GM23338 (cell line): ENCODE measurements at regions not wholly inside any gene's neighbourhood (a gene's known extent, or its start where the extent isn't known, plus 50 kb on each side); places are given as distances from the start of the nearest gene placed in this dataset.

ENCODE experiments used
- ATAC-seq: fragments of 200-7000 bp; cut with Tn5 transposase; 3 replicates; pipeline ENCODE4 v1.9.1; 2020
- DNase-seq: peaks from one replicate; pipeline ENCODE4 v3.0.0-alpha.2; 2015; ENCODE audit warnings: low spot score
- H2AFZ ChIP-seq: fragments of 200-600 bp; sonication (generic); 2 replicates; pipeline ENCODE4 v1.8.0; 2016; ENCODE audit warnings: antibody characterized with exemption, mild to moderate bottlenecking, moderate library complexity
- H3F3A ChIP-seq: fragments of 200-600 bp; sonication (generic); replicated peaks from 2 replicates; pipeline ENCODE4 v1.8.0; 2017; ENCODE audit warnings: antibody characterized with exemption, mixed run types, low read depth
- H3K27ac ChIP-seq: fragments of 200-600 bp; sonication (generic); 2 replicates; pipeline ENCODE4 v1.6.1; 2016; ENCODE audit warnings: low read depth
- H3K27me3 ChIP-seq: fragments of 200-600 bp; sonication (generic); 2 replicates; pipeline ENCODE4 v1.8.0; 2016; ENCODE audit warnings: mild to moderate bottlenecking, mixed run types, moderate library complexity; ENCODE audit not compliant: insufficient read depth
- H3K36me3 ChIP-seq: fragments of 200-600 bp; sonication (generic); 2 replicates; pipeline ENCODE4 v1.8.0; 2016; ENCODE audit warnings: mild to moderate bottlenecking; ENCODE audit not compliant: insufficient read depth
- H3K4me1 ChIP-seq: fragments of 200-600 bp; sonication (generic); 2 replicates; pipeline ENCODE4 v1.8.0; 2016; ENCODE audit warnings: mild to moderate bottlenecking, moderate library complexity; ENCODE audit not compliant: insufficient read depth
- H3K4me2 ChIP-seq: fragments of 200-600 bp; sonication (generic); 2 replicates; pipeline ENCODE4 v1.7.1; 2017; ENCODE audit warnings: mixed run types
- H3K4me3 ChIP-seq: fragments of 200-600 bp; sonication (generic); 2 replicates; pipeline ENCODE4 v1.6.1; 2016; ENCODE audit warnings: mixed run types
- H3K79me2 ChIP-seq: fragments of 200-600 bp; sonication (generic); replicated peaks from 2 replicates; pipeline ENCODE4 v1.8.0; 2017; ENCODE audit warnings: mild to moderate bottlenecking; ENCODE audit not compliant: insufficient read depth
- H3K9me2 ChIP-seq: fragments of 200-600 bp; sonication (generic); 2 replicates; pipeline ENCODE4 v1.8.0; 2017; ENCODE audit not compliant: insufficient read depth
- H4K20me1 ChIP-seq: fragments of 200-600 bp; sonication (generic); replicated peaks from 2 replicates; pipeline ENCODE4 v1.8.0; 2017; ENCODE audit warnings: mild to moderate bottlenecking; ENCODE audit not compliant: insufficient read depth
- H3K27ac Mint-ChIP-seq: 2 replicates; pipeline ENCODE4 v1.8.0; 2020; ENCODE audit warnings: inconsistent platforms, mild to moderate bottlenecking, moderate library complexity, mixed read lengths
- H3K27me3 Mint-ChIP-seq: 3 replicates; pipeline ENCODE4 v1.8.0; 2022; ENCODE audit warnings: low read depth, mild to moderate bottlenecking, moderate library complexity, mixed read lengths, inconsistent platforms; ENCODE audit not compliant: insufficient read depth, poor library complexity
- H3K36me3 Mint-ChIP-seq: 3 replicates; pipeline ENCODE4 v1.8.0; 2021; ENCODE audit warnings: low read depth, mild to moderate bottlenecking, inconsistent platforms, moderate library complexity, mixed read lengths
- H3K4me1 Mint-ChIP-seq: 3 replicates; pipeline ENCODE4 v1.8.0; 2020; ENCODE audit warnings: mild to moderate bottlenecking, inconsistent platforms, mixed read lengths
- H3K4me3 Mint-ChIP-seq: 3 replicates; pipeline ENCODE4 v1.8.0; 2021; ENCODE audit warnings: moderate library complexity, mild to moderate bottlenecking, inconsistent platforms, mixed read lengths
- H3K9me3 Mint-ChIP-seq: 3 replicates; pipeline ENCODE4 v1.8.0; 2020; ENCODE audit warnings: moderate library complexity, mild to moderate bottlenecking, inconsistent platforms, mixed read lengths
- CREB1 ChIP-seq: fragments of 250-450 bp; sonication (Bioruptor Pico); IDR thresholded peaks from 2 replicates; pipeline ENCODE4 v1.5.0; 2020; ENCODE audit warnings: low read depth, mild to moderate bottlenecking, moderate library complexity
- EZH2 ChIP-seq: fragments of 200-600 bp; sonication (generic); IDR thresholded peaks from one replicate; pipeline ENCODE4 v1.8.0; 2017; ENCODE audit warnings: antibody characterized with exemption, mild to moderate bottlenecking, low read depth; ENCODE audit not compliant: unreplicated experiment
- EZH2phosphoT487 ChIP-seq: fragments of 200-600 bp; sonication (generic); IDR thresholded peaks from one replicate; pipeline ENCODE4 v1.8.1; 2018; ENCODE audit warnings: antibody characterized with exemption; ENCODE audit not compliant: unreplicated experiment
- JUNB ChIP-seq: IDR thresholded peaks from one replicate; pipeline ENCODE4 v1.6.1; 2016; ENCODE audit warnings: antibody characterized with exemption; ENCODE audit not compliant: unreplicated experiment
- NANOG ChIP-seq: IDR thresholded peaks from 2 replicates; pipeline ENCODE4 v1.6.1; 2016; ENCODE audit warnings: antibody characterized with exemption, borderline replicate concordance
- POLR2AphosphoS5 ChIP-seq: IDR thresholded peaks from 2 replicates; pipeline ENCODE4 v1.6.1; 2016; ENCODE audit warnings: antibody characterized with exemption, low read depth
- REST ChIP-seq: IDR thresholded peaks from one replicate; pipeline ENCODE4 v1.6.1; 2018; ENCODE audit warnings: antibody characterized with exemption; ENCODE audit not compliant: unreplicated experiment
- STAT1 ChIP-seq: IDR thresholded peaks from one replicate; pipeline ENCODE4 v1.6.1; 2016; ENCODE audit warnings: antibody characterized with exemption; ENCODE audit not compliant: unreplicated experiment
- ZNF114 ChIP-seq: fragments of 250-450 bp; sonication (Bioruptor Pico); IDR thresholded peaks from 2 replicates; pipeline ENCODE4 v1.5.0; 2020; ENCODE audit warnings: mild to moderate bottlenecking, moderate library complexity
- ZNF331 ChIP-seq: fragments of 250-450 bp; sonication (Bioruptor Pico); IDR thresholded peaks from 2 replicates; pipeline ENCODE4 v1.5.0; 2020; ENCODE audit warnings: low read depth, mild to moderate bottlenecking, moderate library complexity
- ZNF462 ChIP-seq: fragments of 250-450 bp; sonication (Bioruptor Pico); IDR thresholded peaks from 2 replicates; pipeline ENCODE4 v1.5.0; 2020; ENCODE audit warnings: mild to moderate bottlenecking, moderate library complexity
- TF ChIP-seq, protein P1 (sequence below), 2 experiments: fragments of 200-600 bp in 1 of 2; sonication (generic) in 1 of 2; conservative IDR thresholded peaks; 2 replicates each; pipeline versions ENCODE4 v1.5.1 to v1.6.1; 2016 to 2017; ENCODE audit warnings: antibody characterized with exemption in 2 of 2, low read depth in 2 of 2, mild to moderate bottlenecking in 2 of 2, moderate library complexity in 1 of 2
- TF ChIP-seq, protein P2 (sequence below): IDR thresholded peaks from 2 replicates; pipeline ENCODE4 v1.6.1; 2016; ENCODE audit warnings: antibody characterized with exemption

DNA sequence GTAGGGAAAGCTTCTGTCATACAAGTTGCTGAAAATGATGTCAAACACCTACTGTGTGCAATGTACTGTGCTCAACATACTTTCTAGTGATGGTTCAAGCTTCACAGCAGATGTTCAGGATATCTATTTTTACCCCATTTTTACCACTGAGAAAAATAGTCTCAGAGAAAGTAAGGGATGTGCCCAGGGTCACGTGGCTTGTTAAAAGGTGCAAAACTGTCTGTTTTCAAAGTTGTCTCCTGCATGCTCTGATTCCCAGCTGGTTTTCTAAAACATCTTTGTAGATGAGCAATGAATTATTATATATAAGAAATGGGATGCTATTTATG is 145.5 kb upstream of the LHCGR start:
- Histone ChIP-seq H3F3A (no peaks in the 10 kb centered on the region), H3K79me2 (no peaks in the 10 kb centered on the region), H3K27me3 (no peaks in the 10 kb centered on the region), H3K4me2 (no peak overlapping the region), H3K4me1 (no peaks in the 10 kb centered on the region), H2AFZ (no peak overlapping the region), H4K20me1 (no peaks in the 10 kb centered on the region), H3K4me3 (no peak overlapping the region), H3K9me2 (peaks cover 15% of the 10 kb centered on the region), H3K27ac (no peak overlapping the region), H3K36me3 (no peaks in the 10 kb centered on the region)
- H3K4me1 Mint-ChIP-seq: no peaks in the 10 kb centered on the region
- H3K36me3 Mint-ChIP-seq: no peaks in the 10 kb centered on the region
- H3K9me3 Mint-ChIP-seq: no peaks in the 10 kb centered on the region
- TF ChIP-seq STAT1 (no peak), ZNF114 (no peak), NANOG (no peak), EZH2phosphoT487 (no peak), ZNF331 (no peak), CREB1 (CRISPR knock-in tag) (no peak), POLR2AphosphoS5 (no peak), ZNF462 (no peak), EZH2 (no peak), REST (no peak), JUNB (no peak)
- TF ChIP-seq, protein P1, sequence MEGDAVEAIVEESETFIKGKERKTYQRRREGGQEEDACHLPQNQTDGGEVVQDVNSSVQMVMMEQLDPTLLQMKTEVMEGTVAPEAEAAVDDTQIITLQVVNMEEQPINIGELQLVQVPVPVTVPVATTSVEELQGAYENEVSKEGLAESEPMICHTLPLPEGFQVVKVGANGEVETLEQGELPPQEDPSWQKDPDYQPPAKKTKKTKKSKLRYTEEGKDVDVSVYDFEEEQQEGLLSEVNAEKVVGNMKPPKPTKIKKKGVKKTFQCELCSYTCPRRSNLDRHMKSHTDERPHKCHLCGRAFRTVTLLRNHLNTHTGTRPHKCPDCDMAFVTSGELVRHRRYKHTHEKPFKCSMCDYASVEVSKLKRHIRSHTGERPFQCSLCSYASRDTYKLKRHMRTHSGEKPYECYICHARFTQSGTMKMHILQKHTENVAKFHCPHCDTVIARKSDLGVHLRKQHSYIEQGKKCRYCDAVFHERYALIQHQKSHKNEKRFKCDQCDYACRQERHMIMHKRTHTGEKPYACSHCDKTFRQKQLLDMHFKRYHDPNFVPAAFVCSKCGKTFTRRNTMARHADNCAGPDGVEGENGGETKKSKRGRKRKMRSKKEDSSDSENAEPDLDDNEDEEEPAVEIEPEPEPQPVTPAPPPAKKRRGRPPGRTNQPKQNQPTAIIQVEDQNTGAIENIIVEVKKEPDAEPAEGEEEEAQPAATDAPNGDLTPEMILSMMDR (conservative IDR thresholded peaks at IDR 0.05; ENCODE audit: low read depth in 2 of 2): no peak
- TF ChIP-seq, protein P2, sequence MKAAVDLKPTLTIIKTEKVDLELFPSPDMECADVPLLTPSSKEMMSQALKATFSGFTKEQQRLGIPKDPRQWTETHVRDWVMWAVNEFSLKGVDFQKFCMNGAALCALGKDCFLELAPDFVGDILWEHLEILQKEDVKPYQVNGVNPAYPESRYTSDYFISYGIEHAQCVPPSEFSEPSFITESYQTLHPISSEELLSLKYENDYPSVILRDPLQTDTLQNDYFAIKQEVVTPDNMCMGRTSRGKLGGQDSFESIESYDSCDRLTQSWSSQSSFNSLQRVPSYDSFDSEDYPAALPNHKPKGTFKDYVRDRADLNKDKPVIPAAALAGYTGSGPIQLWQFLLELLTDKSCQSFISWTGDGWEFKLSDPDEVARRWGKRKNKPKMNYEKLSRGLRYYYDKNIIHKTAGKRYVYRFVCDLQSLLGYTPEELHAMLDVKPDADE: no peak
- H3K4me3 Mint-ChIP-seq: no peak overlapping the region
- H3K27me3 Mint-ChIP-seq: peaks cover 4% of the 10 kb centered on the region
- DNase-seq: no peak
- no peak overlapping the region for H3K27ac Mint-ChIP-seq
- ATAC-seq: no peak
